ENCODE measurements at regions not wholly inside any gene's neighbourhood (a gene's known extent, or its start where the extent isn't known, plus 50 kb on each side); places are given as distances from the start of the nearest gene placed in this dataset.

GRCh38 chr2:150392614-150393013, 94.9 kb downstream of the RND3 start:
- no peak for DNase-seq (ENCODE audit: low spot score, unreplicated experiment)
- H3K4me1 Mint-ChIP-seq (ENCODE audit: low read depth) = peaks cover 6% of the 10 kb centered on the region
- H3K27me3 Mint-ChIP-seq = no peaks in the 10 kb centered on the region
- H3K4me3 Mint-ChIP-seq (ENCODE audit: low read depth) = no peak overlapping the region
- H3K36me3 Mint-ChIP-seq (ENCODE audit: insufficient read depth) = no peaks in the 10 kb centered on the region
- TF ChIP-seq, protein P1, sequence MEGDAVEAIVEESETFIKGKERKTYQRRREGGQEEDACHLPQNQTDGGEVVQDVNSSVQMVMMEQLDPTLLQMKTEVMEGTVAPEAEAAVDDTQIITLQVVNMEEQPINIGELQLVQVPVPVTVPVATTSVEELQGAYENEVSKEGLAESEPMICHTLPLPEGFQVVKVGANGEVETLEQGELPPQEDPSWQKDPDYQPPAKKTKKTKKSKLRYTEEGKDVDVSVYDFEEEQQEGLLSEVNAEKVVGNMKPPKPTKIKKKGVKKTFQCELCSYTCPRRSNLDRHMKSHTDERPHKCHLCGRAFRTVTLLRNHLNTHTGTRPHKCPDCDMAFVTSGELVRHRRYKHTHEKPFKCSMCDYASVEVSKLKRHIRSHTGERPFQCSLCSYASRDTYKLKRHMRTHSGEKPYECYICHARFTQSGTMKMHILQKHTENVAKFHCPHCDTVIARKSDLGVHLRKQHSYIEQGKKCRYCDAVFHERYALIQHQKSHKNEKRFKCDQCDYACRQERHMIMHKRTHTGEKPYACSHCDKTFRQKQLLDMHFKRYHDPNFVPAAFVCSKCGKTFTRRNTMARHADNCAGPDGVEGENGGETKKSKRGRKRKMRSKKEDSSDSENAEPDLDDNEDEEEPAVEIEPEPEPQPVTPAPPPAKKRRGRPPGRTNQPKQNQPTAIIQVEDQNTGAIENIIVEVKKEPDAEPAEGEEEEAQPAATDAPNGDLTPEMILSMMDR (IDR thresholded peaks at IDR 0.05; ENCODE audit: unreplicated experiment) = no peak
- H3K27ac Mint-ChIP-seq = no peak overlapping the region
- H3K9me3 Mint-ChIP-seq (ENCODE audit: low read depth) = no peaks in the 10 kb centered on the region

- H3K4me3 Mint-ChIP-seq (ENCODE audit: low read depth) = no peak overlapping the region
- no peak overlapping the region for H3K27ac Mint-ChIP-seq
- no peaks in the 10 kb centered on the region for H3K27me3 Mint-ChIP-seq
- no peaks in the 10 kb centered on the region for H3K9me3 Mint-ChIP-seq (ENCODE audit: low read depth)
- DNase-seq (ENCODE audit: low spot score, unreplicated experiment) = no peak
- H3K36me3 Mint-ChIP-seq (ENCODE audit: insufficient read depth) = no peaks in the 10 kb centered on the region
- peaks cover 6% of the 10 kb centered on the region for H3K4me1 Mint-ChIP-seq (ENCODE audit: low read depth)
- TF ChIP-seq, protein P1 (IDR thresholded peaks at IDR 0.05; ENCODE audit: unreplicated experiment) = no peak
Measured at GRCh38 chr2:150391779-150392178, 95.7 kb downstream of the RND3 start.

DNA sequence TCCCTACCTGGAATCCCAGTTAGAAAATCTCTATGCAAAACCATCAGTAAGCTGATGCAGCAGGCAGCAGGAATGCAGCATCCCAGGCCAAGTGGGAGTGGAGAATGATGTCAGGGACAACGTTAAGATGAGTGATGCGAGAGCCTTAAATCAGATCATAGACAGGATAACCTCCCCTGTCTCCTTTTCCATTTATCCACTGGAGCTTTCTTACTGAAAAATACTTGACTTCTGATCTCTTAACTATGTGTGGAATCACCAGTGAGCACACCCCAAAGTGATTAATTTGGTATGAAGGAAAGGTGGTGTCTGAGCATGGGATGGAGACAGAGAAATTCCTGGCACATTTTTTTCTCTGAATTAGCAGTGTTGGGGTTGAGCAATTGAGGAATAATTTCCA, 98.0 kb downstream of the RND3 start:
- H3K27me3 Mint-ChIP-seq = no peaks in the 10 kb centered on the region
- no peak overlapping the region for H3K27ac Mint-ChIP-seq
- peaks cover 6% of the 10 kb centered on the region for H3K9me3 Mint-ChIP-seq (ENCODE audit: low read depth)

DNA sequence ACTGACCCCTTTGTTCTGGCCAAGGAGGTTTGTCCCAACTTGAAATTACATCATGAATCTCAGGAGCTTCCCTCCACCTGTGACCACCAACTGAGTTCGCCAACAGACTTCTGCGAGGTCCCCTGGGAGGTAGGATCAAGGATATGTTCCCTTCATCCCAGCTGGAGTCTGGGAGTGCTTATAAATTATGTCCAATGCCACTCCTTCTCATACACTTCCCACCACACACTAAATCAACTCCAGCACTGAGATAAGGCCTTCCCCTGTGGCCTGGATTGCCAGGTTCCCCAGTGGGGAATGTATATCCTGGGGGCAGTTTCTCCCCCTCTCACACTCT, 99.2 kb downstream of the RND3 start:
- H3K4me3 Mint-ChIP-seq (ENCODE audit: low read depth) = no peak overlapping the region
- H3K9me3 Mint-ChIP-seq (ENCODE audit: low read depth) = peaks cover 13% of the 10 kb centered on the region
- no peak overlapping the region for H3K27ac Mint-ChIP-seq
- no peaks in the 10 kb centered on the region for H3K27me3 Mint-ChIP-seq
- TF ChIP-seq, protein P1 (IDR thresholded peaks at IDR 0.05; ENCODE audit: unreplicated experiment) = no peak
- DNase-seq (ENCODE audit: low spot score, unreplicated experiment) = no peak
- H3K4me1 Mint-ChIP-seq (ENCODE audit: low read depth) = peaks cover 5% of the 10 kb centered on the region
- H3K36me3 Mint-ChIP-seq (ENCODE audit: insufficient read depth) = peaks cover 2% of the 10 kb centered on the region

More for the DNA sequence above, 98.0 kb downstream of the RND3 start:
- Mint-ChIP-seq H3K36me3 (ENCODE audit: insufficient read depth) (peaks cover 2% of the 10 kb centered on the region), H3K4me1 (ENCODE audit: low read depth) (peaks cover 6% of the 10 kb centered on the region), H3K4me3 (ENCODE audit: low read depth) (no peak overlapping the region)
- TF ChIP-seq, protein P1 (IDR thresholded peaks at IDR 0.05; ENCODE audit: unreplicated experiment) = no peak
- DNase-seq (ENCODE audit: low spot score, unreplicated experiment) = no peak

GRCh38 chr2:150387586-150388288, 99.7 kb downstream of the RND3 start:
- TF ChIP-seq, protein P1 (IDR thresholded peaks at IDR 0.05; ENCODE audit: unreplicated experiment) = no peak
- peaks cover 16% of the 10 kb centered on the region for H3K9me3 Mint-ChIP-seq (ENCODE audit: low read depth)
- no peak overlapping the region for H3K4me3 Mint-ChIP-seq (ENCODE audit: low read depth)
- no peak for DNase-seq (ENCODE audit: low spot score, unreplicated experiment)
- peaks cover 5% of the 10 kb centered on the region for H3K4me1 Mint-ChIP-seq (ENCODE audit: low read depth)
- no peak overlapping the region for H3K27ac Mint-ChIP-seq
- H3K36me3 Mint-ChIP-seq (ENCODE audit: insufficient read depth) = peaks cover 2% of the 10 kb centered on the region
- no peaks in the 10 kb centered on the region for H3K27me3 Mint-ChIP-seq
